ENCODE measurements at regions not wholly inside any gene's neighbourhood (a gene's known extent, or its start where the extent isn't known, plus 50 kb on each side); places are given as distances from the start of the nearest gene placed in this dataset.

GRCh38 chr10:131371571-131371970 is 60.0 kb upstream of the TCERG1L start:
- no peak for TF ChIP-seq CTCF (IDR thresholded peaks at IDR 0.05; ENCODE audit: poor library complexity, severe bottlenecking)
- TF ChIP-seq EP300 (conservative IDR thresholded peaks at IDR 0.05; ENCODE audit: poor library complexity, severe bottlenecking) = no peak
- TF ChIP-seq POLR2AphosphoS5 (IDR thresholded peaks at IDR 0.05) = no peak
- no peak for TF ChIP-seq EZH2 (IDR thresholded peaks at IDR 0.05; ENCODE audit: borderline replicate concordance, insufficient read depth, low read length, poor library complexity, severe bottlenecking)
- TF ChIP-seq SMC3 (conservative IDR thresholded peaks at IDR 0.05; ENCODE audit: poor library complexity) = no peak
- no peak for TF ChIP-seq TAF1 (IDR thresholded peaks at IDR 0.05; ENCODE audit: low read depth)
